ENCODE measurements at regions not wholly inside any gene's neighbourhood (a gene's known extent, or its start where the extent isn't known, plus 50 kb on each side); places are given as distances from the start of the nearest gene placed in this dataset.

DNA sequence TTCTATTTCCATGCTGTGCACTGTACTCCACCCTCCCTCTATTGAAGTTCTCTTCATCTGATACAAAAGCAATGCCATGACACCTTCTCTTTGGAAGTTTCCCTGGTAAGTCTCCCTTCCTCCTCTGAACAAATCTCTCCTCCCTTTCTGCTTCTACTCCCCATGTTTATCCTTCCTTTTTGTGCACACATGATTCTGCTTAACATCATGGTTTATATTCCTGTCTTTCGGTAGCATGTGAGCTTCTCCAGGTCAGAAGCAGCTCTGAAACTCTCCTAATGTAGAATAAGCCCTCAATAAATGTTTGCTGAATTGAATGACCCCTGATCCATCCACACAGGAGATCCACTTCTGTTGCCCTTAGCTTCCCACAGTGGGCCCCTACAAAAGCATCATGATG, 328.6 kb downstream of the PLPP3 start:
- TF ChIP-seq EP300 (IDR thresholded peaks at IDR 0.05) = no peak
- TF ChIP-seq, protein P1, sequence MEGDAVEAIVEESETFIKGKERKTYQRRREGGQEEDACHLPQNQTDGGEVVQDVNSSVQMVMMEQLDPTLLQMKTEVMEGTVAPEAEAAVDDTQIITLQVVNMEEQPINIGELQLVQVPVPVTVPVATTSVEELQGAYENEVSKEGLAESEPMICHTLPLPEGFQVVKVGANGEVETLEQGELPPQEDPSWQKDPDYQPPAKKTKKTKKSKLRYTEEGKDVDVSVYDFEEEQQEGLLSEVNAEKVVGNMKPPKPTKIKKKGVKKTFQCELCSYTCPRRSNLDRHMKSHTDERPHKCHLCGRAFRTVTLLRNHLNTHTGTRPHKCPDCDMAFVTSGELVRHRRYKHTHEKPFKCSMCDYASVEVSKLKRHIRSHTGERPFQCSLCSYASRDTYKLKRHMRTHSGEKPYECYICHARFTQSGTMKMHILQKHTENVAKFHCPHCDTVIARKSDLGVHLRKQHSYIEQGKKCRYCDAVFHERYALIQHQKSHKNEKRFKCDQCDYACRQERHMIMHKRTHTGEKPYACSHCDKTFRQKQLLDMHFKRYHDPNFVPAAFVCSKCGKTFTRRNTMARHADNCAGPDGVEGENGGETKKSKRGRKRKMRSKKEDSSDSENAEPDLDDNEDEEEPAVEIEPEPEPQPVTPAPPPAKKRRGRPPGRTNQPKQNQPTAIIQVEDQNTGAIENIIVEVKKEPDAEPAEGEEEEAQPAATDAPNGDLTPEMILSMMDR (IDR thresholded peaks at IDR 0.05) = no peak
- TF ChIP-seq, protein P2, sequence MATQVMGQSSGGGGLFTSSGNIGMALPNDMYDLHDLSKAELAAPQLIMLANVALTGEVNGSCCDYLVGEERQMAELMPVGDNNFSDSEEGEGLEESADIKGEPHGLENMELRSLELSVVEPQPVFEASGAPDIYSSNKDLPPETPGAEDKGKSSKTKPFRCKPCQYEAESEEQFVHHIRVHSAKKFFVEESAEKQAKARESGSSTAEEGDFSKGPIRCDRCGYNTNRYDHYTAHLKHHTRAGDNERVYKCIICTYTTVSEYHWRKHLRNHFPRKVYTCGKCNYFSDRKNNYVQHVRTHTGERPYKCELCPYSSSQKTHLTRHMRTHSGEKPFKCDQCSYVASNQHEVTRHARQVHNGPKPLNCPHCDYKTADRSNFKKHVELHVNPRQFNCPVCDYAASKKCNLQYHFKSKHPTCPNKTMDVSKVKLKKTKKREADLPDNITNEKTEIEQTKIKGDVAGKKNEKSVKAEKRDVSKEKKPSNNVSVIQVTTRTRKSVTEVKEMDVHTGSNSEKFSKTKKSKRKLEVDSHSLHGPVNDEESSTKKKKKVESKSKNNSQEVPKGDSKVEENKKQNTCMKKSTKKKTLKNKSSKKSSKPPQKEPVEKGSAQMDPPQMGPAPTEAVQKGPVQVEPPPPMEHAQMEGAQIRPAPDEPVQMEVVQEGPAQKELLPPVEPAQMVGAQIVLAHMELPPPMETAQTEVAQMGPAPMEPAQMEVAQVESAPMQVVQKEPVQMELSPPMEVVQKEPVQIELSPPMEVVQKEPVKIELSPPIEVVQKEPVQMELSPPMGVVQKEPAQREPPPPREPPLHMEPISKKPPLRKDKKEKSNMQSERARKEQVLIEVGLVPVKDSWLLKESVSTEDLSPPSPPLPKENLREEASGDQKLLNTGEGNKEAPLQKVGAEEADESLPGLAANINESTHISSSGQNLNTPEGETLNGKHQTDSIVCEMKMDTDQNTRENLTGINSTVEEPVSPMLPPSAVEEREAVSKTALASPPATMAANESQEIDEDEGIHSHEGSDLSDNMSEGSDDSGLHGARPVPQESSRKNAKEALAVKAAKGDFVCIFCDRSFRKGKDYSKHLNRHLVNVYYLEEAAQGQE (IDR thresholded peaks at IDR 0.05) = no peak
- TF ChIP-seq POLR2A (IDR thresholded peaks at IDR 0.05; ENCODE audit: low read length) = no peak
- TF ChIP-seq RAD21 (conservative IDR thresholded peaks at IDR 0.05 in 1 of 2, IDR thresholded peaks at IDR 0.05 in 1 of 2) = no peak
- TF ChIP-seq BHLHE40 (IDR thresholded peaks at IDR 0.05; ENCODE audit: low read depth, low read length) = no peak
- TF ChIP-seq, protein P3, sequence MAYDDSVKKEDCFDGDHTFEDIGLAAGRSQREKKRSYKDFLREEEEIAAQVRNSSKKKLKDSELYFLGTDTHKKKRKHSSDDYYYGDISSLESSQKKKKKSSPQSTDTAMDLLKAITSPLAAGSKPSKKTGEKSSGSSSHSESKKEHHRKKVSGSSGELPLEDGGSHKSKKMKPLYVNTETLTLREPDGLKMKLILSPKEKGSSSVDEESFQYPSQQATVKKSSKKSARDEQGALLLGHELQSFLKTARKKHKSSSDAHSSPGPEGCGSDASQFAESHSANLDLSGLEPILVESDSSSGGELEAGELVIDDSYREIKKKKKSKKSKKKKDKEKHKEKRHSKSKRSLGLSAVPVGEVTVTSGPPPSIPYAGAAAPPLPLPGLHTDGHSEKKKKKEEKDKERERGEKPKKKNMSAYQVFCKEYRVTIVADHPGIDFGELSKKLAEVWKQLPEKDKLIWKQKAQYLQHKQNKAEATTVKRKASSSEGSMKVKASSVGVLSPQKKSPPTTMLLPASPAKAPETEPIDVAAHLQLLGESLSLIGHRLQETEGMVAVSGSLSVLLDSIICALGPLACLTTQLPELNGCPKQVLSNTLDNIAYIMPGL (CRISPR knock-in tag; IDR thresholded peaks at IDR 0.05; ENCODE audit: borderline replicate concordance) = no peak
- TF ChIP-seq CHD4 (IDR thresholded peaks at IDR 0.05; ENCODE audit: borderline replicate concordance) = no peak
- TF ChIP-seq, protein P4, sequence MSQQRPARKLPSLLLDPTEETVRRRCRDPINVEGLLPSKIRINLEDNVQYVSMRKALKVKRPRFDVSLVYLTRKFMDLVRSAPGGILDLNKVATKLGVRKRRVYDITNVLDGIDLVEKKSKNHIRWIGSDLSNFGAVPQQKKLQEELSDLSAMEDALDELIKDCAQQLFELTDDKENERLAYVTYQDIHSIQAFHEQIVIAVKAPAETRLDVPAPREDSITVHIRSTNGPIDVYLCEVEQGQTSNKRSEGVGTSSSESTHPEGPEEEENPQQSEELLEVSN (IDR thresholded peaks at IDR 0.05; ENCODE audit: borderline replicate concordance, low read depth) = no peak
- TF ChIP-seq SMC3 (IDR thresholded peaks at IDR 0.05) = no peak
- TF ChIP-seq JUN (IDR thresholded peaks at IDR 0.05) = no peak
- no peak for TF ChIP-seq MYC (IDR thresholded peaks at IDR 0.05; ENCODE audit: borderline replicate concordance, low read length)
- no peak for TF ChIP-seq EHMT2 (IDR thresholded peaks at IDR 0.05; ENCODE audit: low read depth)
